Neutrophil (primary cell): ENCODE measurements at regions not wholly inside any gene's neighbourhood (a gene's known extent, or its start where the extent isn't known, plus 50 kb on each side); places are given as distances from the start of the nearest gene placed in this dataset.

Source experiments
- H3K27ac ChIP-seq: fragments of 200-600 bp; sonication (generic); 2 replicates; pipeline ENCODE4 v1.5.1; 2016; ENCODE audit warnings: mild to moderate bottlenecking, moderate library complexity
- H3K27me3 ChIP-seq: fragments of 200-600 bp; sonication (generic); 2 replicates; pipeline ENCODE4 v1.6.0; 2016; ENCODE audit warnings: mild to moderate bottlenecking
- H3K36me3 ChIP-seq: fragments of 200-600 bp; sonication (generic); 2 replicates; pipeline ENCODE4 v1.5.1; 2017
- H3K4me1 ChIP-seq, 2 experiments: fragments of 200-600 bp in 1 of 2; sonication (generic) in 1 of 2; 1 replicate in 1 of 2; 2 replicates in 1 of 2; pipeline versions ENCODE4 v1.5.1 to v1.6.1; 2013 to 2016; ENCODE audit warnings: low read depth in 1 of 2, low read length in 1 of 2, mild to moderate bottlenecking in 1 of 2, moderate library complexity in 1 of 2; ENCODE audit not compliant: control insufficient read depth in 1 of 2, insufficient read depth in 1 of 2
- H3K4me3 ChIP-seq, 2 experiments: fragments of 200-600 bp in 1 of 2; sonication (generic) in 1 of 2; 1 replicate in 1 of 2; 2 replicates in 1 of 2; pipeline ENCODE4 v1.5.1; 2013 to 2016; ENCODE audit warnings: low read depth in 1 of 2, low read length in 1 of 2, mild to moderate bottlenecking in 1 of 2, moderate library complexity in 1 of 2
- H3K9me3 ChIP-seq: fragments of 200-600 bp; sonication (generic); 2 replicates; pipeline ENCODE4 v1.5.1; 2016
- CTCF ChIP-seq: fragments of 200-600 bp; sonication (generic); IDR thresholded peaks from 2 replicates; pipeline ENCODE4 v1.5.1; 2016; ENCODE audit warnings: antibody characterized with exemption

GRCh38 chr7:67878808-67879207 is 882.2 kb downstream of the TYW1 start:
- Histone ChIP-seq H3K4me1 (no peaks in the 10 kb centered on the region), H3K27ac (no peak overlapping the region), H3K4me3 (no peak overlapping the region), H3K9me3 (no peaks in the 10 kb centered on the region), H3K36me3 (no peaks in the 10 kb centered on the region), H3K27me3 (no peaks in the 10 kb centered on the region)
- no peak for TF ChIP-seq CTCF

DNA sequence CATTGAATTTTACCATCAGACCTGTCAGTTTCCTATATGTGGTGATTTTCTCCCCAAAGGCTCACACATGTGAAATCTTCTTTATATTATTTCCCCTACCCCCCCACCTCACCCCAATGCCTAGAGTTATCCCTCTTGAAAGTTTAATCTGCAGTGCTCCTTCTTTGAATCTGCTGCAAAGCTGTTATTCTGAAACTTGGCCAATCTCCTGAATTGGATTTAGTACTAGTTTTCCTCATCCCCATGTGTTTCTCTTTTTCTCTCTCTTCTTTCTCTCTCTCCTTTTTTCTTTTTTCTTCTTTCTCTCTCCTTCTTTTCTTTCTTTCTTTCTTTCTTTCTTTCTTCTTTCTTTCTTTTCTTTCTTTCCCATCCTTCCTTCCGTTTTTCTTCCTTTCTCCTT is 886.2 kb downstream of the TYW1 start:
- no peak overlapping the region for H3K4me3 ChIP-seq
- no peaks in the 10 kb centered on the region for H3K27me3 ChIP-seq
- no peaks in the 10 kb centered on the region for H3K4me1 ChIP-seq
- H3K27ac ChIP-seq: no peak overlapping the region
- no peaks in the 10 kb centered on the region for H3K9me3 ChIP-seq
- no peak for TF ChIP-seq CTCF
- H3K36me3 ChIP-seq: no peaks in the 10 kb centered on the region

DNA sequence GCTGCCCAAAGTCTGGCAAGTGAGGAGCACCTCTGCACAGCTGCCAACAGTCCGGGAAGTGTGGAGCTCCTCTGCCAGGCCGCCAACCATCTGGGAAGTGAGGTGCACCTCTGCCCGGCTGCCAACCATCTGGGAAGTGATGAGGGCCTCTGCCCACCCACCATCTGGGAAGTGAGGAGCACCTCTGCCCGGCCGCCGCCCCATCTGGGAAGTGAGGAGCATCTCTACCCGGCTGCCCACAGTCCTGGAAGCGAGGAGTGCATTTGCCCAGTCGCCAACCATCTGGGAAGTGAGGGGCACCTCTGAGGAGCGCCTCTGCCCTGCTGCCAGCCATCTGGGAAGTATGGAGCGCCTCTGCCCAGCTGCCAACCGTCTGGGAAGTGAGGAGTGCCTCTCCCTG is 893.7 kb downstream of the TYW1 start:
- H3K9me3 ChIP-seq: peaks cover 4% of the 10 kb centered on the region
- H3K36me3 ChIP-seq: no peaks in the 10 kb centered on the region
- no peaks in the 10 kb centered on the region for H3K27me3 ChIP-seq
- no peak for TF ChIP-seq CTCF
- no peaks in the 10 kb centered on the region for H3K4me1 ChIP-seq
- no peak overlapping the region for H3K27ac ChIP-seq
- no peak overlapping the region for H3K4me3 ChIP-seq

GRCh38 chr7:67894746-67895145 is 898.1 kb downstream of the TYW1 start:
- no peaks in the 10 kb centered on the region for H3K4me1 ChIP-seq
- H3K9me3 ChIP-seq: no peaks in the 10 kb centered on the region
- TF ChIP-seq CTCF: no peak
- no peaks in the 10 kb centered on the region for H3K27me3 ChIP-seq
- no peak overlapping the region for H3K4me3 ChIP-seq
- H3K27ac ChIP-seq: no peak overlapping the region
- H3K36me3 ChIP-seq: no peaks in the 10 kb centered on the region

DNA sequence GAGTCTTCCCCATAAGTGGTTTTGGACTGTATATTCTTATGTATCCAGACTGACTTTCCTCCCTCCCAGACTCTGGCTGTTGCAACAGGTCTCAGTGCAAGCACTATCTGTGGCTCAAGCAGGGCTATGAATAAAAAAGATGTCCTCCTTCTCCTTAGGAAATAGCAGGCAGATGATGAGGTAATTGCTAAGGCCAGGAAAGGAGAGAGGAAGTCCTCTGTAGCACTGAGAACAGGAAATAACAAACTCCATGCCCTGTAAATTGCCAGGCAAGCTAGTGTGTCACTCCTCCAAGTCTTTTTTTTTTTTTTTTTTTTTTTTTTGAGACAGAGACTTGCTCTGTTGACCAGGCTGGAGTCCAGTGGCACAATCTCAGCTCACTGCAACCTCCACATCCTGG is 900.1 kb downstream of the TYW1 start:
- no peaks in the 10 kb centered on the region for H3K27me3 ChIP-seq
- no peaks in the 10 kb centered on the region for H3K9me3 ChIP-seq
- TF ChIP-seq CTCF: no peak
- no peak overlapping the region for H3K27ac ChIP-seq
- no peak overlapping the region for H3K4me3 ChIP-seq
- H3K36me3 ChIP-seq: no peaks in the 10 kb centered on the region
- no peaks in the 10 kb centered on the region for H3K4me1 ChIP-seq

GRCh38 chr7:67900456-67900855 is 903.8 kb downstream of the TYW1 start:
- no peaks in the 10 kb centered on the region for H3K4me1 ChIP-seq
- no peak overlapping the region for H3K4me3 ChIP-seq
- no peaks in the 10 kb centered on the region for H3K27me3 ChIP-seq
- H3K36me3 ChIP-seq: no peaks in the 10 kb centered on the region
- no peak overlapping the region for H3K27ac ChIP-seq
- no peak for TF ChIP-seq CTCF
- no peaks in the 10 kb centered on the region for H3K9me3 ChIP-seq
